ENCODE measurements at regions not wholly inside any gene's neighbourhood (a gene's known extent, or its start where the extent isn't known, plus 50 kb on each side); places are given as distances from the start of the nearest gene placed in this dataset.
A peak's percentile ranks its signal among the peaks of the same experiment; 100 is the strongest.

DNA sequence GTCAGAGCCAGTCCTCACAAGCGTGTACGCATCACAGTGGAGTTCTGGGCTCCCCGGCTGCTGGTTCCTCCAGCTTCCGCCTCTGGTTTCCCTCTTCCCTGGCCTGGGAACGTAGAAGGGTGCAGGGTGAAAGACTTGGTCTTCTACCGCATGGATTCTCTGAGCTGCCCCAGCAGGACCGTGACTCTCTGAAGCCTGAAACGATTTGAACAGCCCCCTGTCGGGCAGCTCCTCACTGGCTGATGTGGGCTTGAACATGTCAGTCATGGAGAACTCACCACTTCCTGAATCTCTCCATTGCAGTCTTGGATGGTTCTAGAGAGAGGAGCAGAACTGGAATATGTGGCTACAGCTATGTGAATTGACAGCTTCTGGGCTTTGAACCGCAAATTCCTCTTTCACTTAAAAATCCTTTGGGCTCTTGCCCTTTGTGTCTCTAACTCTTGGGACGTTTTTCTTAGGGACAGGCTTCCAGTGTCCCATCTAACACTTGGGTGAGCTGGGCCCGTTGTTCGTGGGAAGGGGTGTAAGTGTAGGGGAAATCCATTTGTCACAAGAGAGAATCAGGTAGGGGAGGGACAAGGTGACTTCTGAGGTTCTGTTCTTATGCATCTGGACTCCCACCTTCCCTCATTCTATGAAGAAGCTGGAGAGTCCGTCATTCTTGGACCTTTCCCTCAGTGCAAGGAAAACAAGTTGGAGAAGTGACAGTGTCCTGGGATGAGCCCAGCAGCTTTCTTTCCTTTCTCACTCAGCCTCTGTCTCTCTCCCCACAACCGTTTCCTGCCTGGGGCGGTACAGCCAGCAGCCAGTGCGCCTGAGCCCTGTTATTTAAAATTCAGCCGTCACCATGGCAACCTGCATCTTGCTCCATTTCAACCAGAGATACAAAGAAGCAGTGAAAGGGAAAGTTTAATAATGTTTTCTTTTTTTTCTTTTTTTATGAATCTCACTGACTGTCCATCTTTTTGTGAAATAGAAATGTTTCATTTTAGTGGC lies 84.7 kb downstream of the PTTG1 start:
- Mint-ChIP-seq H3K4me3 (no peak overlapping the region), H3K27ac (peak overlapping the region; percentile 55), H3K9me3 (no peaks in the 10 kb centered on the region), H3K27me3 (ENCODE audit: low read depth, poor library complexity) (peaks cover 21% of the 10 kb centered on the region), H3K36me3 (ENCODE audit: low read depth) (no peaks in the 10 kb centered on the region), H3K4me1 (peaks cover 15% of the 10 kb centered on the region)
- peak; percentile 19 for DNase-seq
- no peak for TF ChIP-seq CTCF (IDR thresholded peaks at IDR 0.05)

- Mint-ChIP-seq H3K27me3 (ENCODE audit: low read depth, poor library complexity) (peaks cover 21% of the 10 kb centered on the region), H3K4me1 (peaks cover 15% of the 10 kb centered on the region), H3K36me3 (ENCODE audit: low read depth) (no peaks in the 10 kb centered on the region), H3K27ac (no peak overlapping the region), H3K9me3 (no peaks in the 10 kb centered on the region), H3K4me3 (no peak overlapping the region)
- DNase-seq: no peak
- no peak for TF ChIP-seq CTCF (IDR thresholded peaks at IDR 0.05)
Observed at GRCh38 chr5:160507221-160507721, 85.6 kb downstream of the PTTG1 start.

DNA sequence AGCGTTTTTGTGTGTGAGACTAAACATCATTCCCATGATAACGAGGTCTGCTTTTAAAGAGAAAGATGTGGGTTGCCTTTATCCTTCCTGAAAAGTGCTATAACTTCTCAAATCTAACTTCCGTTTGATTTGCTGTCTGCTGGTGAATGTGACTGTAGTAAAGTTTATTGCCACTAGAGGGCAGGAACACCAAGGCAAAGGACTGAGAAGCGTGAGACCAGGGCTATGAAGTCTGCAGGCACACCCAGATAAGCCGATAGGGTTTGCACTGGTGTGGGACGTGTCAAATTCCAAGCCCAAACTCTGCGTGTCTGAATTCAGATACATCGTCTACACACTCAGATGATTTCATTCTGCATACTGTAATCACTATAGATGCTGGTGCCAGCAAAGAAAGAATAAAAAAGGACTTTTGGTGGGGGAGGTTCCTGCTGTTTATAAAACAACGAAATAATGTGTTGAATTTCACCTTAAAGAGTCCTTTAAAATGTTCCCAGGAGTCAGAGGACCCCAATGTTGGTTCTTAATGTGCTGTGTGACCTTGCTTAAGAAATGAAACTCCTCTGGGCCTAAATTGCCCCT lies 87.2 kb downstream of the PTTG1 start:
- no peaks in the 10 kb centered on the region for H3K9me3 Mint-ChIP-seq
- H3K4me1 Mint-ChIP-seq: peaks cover 15% of the 10 kb centered on the region
- H3K4me3 Mint-ChIP-seq: no peak overlapping the region
- peaks cover 28% of the 10 kb centered on the region for H3K27me3 Mint-ChIP-seq (ENCODE audit: low read depth, poor library complexity)
- peak; percentile 76 for TF ChIP-seq CTCF (IDR thresholded peaks at IDR 0.05)
- H3K27ac Mint-ChIP-seq: no peak overlapping the region
- H3K36me3 Mint-ChIP-seq (ENCODE audit: low read depth): no peaks in the 10 kb centered on the region
- DNase-seq: peak; percentile 64

DNA sequence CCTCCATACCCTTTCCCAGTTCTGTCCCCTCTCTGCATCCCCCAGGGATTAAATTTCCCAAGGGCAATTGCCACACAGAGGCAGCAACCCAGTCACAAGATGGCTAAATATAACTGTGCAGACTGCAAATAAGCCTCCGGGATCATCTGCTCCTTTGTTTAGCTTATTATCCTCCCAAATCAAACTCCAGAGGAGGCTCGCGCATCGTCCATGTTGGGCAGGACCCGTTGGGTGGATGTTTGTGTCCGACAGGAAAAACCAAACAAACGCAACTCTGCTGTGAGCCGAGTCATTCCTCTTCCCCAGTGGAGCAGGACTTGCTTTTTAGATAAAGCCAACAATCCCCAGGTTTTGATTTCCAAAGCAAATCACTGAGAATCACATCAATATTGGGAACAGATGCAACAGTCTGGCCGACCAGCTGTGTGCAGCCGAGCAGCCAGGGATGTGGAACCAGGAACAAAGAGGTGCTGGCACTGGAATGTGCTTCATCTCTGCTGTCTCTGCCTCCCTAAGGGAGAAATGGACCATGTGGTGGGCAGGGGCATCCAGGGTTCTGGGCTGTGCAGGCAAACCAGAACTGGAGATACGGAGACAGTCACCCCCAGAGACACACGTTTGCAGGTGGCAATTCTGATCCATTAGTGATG lies 89.8 kb downstream of the PTTG1 start:
- no peak overlapping the region for H3K27ac Mint-ChIP-seq
- no peaks in the 10 kb centered on the region for H3K36me3 Mint-ChIP-seq (ENCODE audit: low read depth)
- H3K27me3 Mint-ChIP-seq (ENCODE audit: low read depth, poor library complexity): peaks cover 28% of the 10 kb centered on the region

More for the DNA sequence above, 89.8 kb downstream of the PTTG1 start:
- peaks cover 12% of the 10 kb centered on the region for H3K4me1 Mint-ChIP-seq
- no peaks in the 10 kb centered on the region for H3K9me3 Mint-ChIP-seq
- no peak for TF ChIP-seq CTCF (IDR thresholded peaks at IDR 0.05)
- DNase-seq: no peak
- H3K4me3 Mint-ChIP-seq: no peak overlapping the region

Measured in nephron progenitor cell (in vitro differentiated cells).